HG02623 (cell line): ENCODE measurements at regions not wholly inside any gene's neighbourhood (a gene's known extent, or its start where the extent isn't known, plus 50 kb on each side); places are given as distances from the start of the nearest gene placed in this dataset.
"Not testable (repeated sequence)": the region's sequence is repeated elsewhere in the genome, so short reads cannot be mapped to it uniquely, and the experiment has no call there.

ENCODE experiments used
- ATAC-seq: cut with Tn5 transposase; IDR thresholded peaks from one replicate; pipeline ENCODE4 v1.9.1; 2021; ENCODE audit warnings: moderate library complexity; ENCODE audit not compliant: unreplicated experiment

DNA sequence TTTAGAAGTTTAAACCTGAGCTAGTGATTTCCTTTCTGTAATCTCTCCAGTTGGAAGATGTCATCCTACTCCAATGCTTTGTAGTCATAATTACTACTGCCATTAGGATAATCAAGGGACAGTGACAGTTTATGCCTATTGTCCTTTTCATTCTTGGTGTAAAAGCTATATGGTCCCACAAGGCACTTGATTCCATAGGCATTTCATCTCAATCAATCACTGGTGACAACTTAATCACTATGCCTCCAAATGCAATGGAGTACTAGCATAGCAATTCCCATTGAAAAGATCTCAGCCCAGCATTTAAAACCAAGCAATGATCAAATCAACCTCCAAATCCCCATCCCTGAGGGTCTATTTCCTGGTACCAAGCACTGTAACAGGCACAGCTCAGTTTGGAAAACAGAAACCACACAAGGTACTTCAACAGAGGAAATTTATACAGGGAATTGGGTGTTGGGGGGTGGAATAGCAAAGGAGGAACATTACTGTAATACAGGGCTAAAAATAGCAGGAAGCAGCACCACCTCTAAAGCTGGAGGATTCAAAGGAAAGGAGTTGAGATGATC is 51.0 kb downstream of the FHIP2A start:
- no peak for ATAC-seq

DNA sequence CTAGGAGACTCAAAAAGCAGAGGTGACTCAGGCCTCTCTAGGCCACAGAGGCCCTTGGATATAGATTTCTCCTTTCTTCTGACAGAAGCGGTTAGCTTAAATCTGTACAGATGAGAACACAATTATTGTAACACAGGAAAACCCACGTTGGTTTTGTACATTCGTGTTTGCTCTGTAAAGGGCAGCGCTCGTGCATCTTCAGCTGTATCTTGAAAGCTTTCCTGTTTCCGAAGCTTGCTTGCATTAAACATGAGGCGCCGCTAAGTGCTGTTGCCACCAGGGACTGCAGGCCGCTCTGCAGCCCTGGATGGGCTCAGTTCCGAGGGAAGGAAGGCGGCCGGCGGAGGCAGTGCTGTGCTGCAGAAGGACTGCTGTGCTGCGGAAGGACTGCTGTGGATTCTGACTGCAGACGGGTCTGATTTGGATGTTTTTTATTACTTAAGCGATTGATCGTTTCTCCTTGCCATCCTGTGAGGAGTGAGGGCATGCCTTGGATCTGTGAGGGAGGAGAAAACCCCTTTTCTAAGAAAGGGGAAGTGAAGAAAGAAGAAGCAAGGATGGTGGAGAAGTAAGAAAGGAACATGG is 53.3 kb downstream of the FHIP2A start:
- ATAC-seq: peak; percentile 37

DNA sequence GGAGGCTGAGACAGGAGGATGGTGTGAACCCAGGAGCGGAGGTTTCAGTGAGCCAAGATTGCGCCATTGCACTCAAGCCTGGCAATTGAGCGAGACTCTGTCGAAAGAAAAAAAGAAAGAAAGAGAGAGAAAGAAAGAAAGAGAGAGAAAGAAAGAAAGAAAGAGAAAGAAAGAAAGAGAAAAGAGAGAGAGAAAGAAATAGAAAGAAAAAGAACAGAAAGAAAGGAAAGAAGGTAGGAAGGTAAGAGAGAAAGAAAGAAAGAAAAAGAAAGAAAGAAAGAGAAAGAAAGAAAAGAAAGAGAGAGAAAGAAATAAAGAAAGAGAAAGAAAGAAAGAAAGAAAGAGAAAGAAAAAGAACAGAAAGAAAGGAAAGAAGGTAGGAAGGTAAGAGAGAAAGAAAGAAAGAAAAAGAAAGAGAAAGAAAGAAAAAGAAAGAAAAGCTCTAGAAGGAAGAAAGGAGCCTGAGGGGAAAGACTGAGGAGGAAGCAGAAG is 54.1 kb downstream of the FHIP2A start:
- not testable (repeated sequence) for ATAC-seq

DNA sequence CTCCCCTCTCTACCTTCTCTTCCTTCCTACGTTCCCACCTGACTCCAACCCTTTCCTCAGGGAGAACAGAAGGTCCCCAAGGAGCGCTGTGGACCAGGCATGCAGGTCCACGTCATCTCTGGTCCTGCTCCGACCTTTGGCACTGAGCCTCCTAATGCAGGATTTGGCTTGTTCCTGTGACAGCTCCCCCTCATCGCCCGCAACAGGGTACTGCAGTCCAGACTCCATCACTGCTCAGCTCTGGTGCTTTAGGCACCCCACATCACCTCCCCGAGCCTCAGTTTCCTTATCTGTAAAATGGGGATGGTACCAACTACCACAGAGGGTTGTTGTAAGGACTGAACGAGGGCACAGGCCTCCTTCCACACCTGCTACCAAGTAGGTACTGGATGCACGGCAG is 54.6 kb downstream of the FHIP2A start:
- ATAC-seq: no peak

DNA sequence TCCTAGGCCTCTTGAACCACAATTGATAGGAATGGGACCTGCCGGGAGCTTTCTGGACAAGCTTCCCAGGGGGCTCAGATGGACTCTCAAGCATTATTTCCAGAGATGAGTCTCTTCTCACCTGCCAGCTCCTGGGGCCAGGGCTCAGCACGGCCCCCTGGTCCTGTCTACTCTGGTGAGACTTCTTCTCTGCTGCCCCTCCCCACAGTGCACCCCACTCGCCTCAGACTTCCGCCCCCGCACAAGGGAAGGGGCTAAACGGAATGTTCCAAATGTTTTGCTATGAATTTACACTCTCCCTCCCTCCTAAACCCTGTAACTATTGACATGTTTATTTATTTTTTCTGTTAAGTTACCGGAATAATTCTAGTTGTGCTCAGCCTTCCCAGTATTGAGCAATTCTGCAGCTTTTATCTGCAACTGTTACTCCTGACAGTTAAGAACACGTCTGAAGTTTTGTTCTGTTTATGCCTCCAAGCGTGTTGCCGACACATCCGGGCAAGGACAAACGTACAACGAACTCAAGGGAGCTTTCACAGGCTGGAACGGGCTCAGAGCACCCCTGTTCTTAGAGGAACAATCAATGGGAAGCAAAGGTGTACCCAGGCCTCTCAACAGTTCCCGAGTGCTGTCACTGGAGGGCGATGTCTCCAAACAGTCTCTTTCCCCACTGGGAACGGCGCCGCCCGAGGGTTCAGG is 55.2 kb downstream of the FHIP2A start:
- peak; percentile 72 for ATAC-seq

DNA sequence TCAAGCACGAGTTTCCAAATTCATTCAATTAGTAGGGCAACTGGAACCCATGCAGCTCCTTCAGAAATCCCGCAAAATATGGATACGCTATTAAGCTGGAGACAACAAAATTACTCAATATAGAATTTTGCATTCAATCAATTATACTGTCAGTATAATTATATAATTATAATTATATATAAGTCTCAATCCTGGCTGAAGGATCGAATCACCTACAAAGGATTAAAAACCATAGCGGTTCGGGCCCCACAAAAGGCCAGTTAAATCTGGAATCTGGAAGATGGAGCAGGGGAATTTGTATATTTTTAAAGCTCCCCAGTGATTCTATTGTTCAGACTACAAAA is 55.7 kb downstream of the FHIP2A start:
- no peak for ATAC-seq

DNA sequence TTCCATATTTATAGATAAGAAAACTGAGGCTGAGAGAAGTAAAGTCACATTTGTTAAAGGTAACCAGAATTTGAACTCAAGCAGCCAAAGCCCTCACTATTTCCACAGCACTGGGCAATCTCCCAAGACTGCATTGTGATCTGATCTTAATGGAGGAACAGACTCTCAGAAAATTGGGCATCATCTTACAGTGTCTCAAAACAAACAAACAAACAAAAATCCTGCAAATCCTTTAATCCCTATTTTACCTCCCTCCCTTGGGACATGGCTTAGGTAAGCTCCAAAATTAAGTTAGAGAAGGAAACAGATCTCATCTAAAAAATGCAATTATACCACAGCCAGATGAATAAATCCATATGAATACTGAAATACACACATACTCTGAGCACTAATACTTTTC is 57.5 kb downstream of the FHIP2A start:
- ATAC-seq: no peak

DNA sequence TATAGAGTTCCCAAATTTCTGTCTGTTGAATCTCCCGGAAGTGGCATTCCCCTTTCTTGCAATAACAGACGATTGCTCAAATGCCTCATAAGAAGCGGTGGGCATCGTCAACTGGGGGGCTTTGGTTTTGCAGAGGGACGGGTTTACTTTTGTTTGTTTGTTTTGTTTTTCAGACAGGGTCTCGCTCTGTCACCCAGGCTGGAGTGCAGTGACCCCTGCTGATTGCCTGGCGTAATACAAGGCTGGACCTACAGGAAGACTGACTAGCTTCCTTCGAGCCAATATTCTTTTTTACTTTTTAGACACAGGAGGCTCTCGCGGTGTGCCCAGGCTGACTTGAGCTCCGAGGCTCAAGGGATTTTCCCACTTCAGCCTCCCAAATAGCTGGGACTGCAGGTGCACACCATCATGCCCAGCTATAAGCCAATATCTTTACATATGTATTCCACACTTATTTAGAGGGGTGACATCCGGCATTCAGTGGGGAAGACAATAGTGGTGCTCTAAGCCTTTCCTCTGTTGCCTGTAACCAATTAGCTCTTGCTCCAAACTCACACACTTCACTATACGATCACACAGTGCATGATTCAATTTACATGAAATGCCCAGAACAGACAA is 58.1 kb downstream of the FHIP2A start:
- peak; percentile 62 for ATAC-seq

DNA sequence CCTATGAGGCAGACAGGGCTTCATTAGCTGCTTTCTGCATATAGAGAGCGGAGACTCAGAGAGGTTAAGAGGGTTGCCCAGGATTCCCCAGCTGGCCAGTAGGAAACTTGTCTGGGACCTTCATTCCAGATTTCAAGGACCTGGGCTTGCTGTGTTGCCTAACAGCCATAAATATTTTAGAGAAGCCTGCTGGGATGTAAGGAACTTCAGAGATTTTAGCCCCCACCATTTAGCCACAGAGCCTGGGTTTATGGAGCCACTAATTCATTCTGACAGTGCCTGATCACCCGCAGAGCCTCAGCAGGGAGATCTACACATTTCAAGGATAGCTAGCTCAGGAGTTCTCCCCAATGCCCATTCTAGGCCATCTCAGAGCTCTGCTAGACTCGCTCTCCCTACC is 56.6 kb upstream of the TRUB1 start:
- no peak for ATAC-seq

DNA sequence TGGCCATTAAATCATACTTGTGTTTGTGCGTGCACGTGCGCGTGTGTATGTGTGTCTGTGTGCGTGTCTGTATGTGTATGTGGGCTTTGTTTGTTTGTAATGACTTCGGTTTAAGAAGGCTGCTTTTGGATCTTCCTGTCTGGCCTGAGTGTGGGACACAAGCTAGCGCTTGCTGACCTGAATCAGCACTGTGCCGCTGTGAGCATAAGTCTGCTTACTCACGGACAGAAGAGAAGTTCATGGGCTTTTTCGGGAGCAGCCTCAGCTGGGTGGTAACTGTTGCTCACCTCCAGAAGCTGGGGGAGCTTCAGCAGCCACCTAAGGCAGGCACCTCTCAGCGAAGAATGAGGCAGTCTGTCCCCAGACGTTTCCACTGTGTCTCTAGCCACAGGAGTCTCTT is 56.1 kb upstream of the TRUB1 start:
- ATAC-seq: no peak

DNA sequence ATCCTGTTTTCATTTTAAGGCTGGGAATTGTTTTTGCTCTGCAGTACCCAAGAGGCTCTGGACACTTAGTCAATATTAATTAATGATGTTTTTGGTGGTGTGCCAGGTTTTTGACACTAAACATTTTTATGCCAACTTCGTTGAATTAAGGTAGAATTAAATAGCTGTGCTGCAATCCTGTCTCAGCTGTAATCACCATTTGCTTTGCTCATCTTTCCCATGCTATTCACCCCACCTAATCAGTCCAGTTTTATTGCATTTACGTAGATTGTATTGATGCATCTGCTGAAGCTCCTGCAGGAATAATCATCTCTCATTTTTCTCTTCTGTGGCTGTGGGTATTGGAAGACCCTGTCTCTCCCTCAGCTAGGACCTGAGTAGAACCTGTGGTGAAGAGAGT is 52.6 kb upstream of the TRUB1 start:
- ATAC-seq: no peak
